Natural killer cell (primary cell): ENCODE measurements at regions not wholly inside any gene's neighbourhood (a gene's known extent, or its start where the extent isn't known, plus 50 kb on each side); places are given as distances from the start of the nearest gene placed in this dataset.

Experiments used
- ATAC-seq, 3 donors: fragments of 150-1000 bp in 2 of 3; fragments of 200-7000 bp in 1 of 3; cut with Tn5 transposase; 1 replicate in 1 of 3; 2 replicates in 2 of 3; pipeline ENCODE4 v1.10.0; 2021; ENCODE audit warnings: mild to moderate bottlenecking in 2 of 3, moderate library complexity in 2 of 3
- DNase-seq, 2 donors: peaks; one replicate each; pipeline versions ENCODE4 v3.0.0 to v3.0.0-alpha.2; 2013 to 2021; ENCODE audit warnings: mixed read lengths in 1 of 2
- H3K27ac ChIP-seq: one replicate; pipeline ENCODE4 v1.5.1; 2013; ENCODE audit warnings: mild to moderate bottlenecking, low read length
- H3K27me3 ChIP-seq: one replicate; pipeline ENCODE4 v1.6.1; 2013; ENCODE audit warnings: low read length; ENCODE audit not compliant: control insufficient read depth, insufficient read depth
- H3K36me3 ChIP-seq: one replicate; pipeline ENCODE4 v1.6.1; 2013; ENCODE audit warnings: low read length; ENCODE audit not compliant: control insufficient read depth, insufficient read depth
- H3K4me1 ChIP-seq: one replicate; pipeline ENCODE4 v1.6.1; 2013; ENCODE audit warnings: low read length; ENCODE audit not compliant: control insufficient read depth, insufficient read depth
- H3K4me3 ChIP-seq: one replicate; pipeline ENCODE4 v1.5.1; 2013; ENCODE audit warnings: low read length
- H3K9me3 ChIP-seq: one replicate; pipeline ENCODE4 v1.6.1; 2013; ENCODE audit warnings: low read length; ENCODE audit not compliant: control insufficient read depth, insufficient read depth
- H3K27ac Mint-ChIP-seq, 2 donors: one replicate each; pipeline ENCODE4 v1.8.0; 2022; ENCODE audit warnings: mild to moderate bottlenecking in 2 of 2, mixed read lengths in 2 of 2, moderate library complexity in 1 of 2
- H3K27me3 Mint-ChIP-seq, 2 donors: one replicate each; pipeline ENCODE4 v1.8.0; 2022; ENCODE audit warnings: low read depth in 2 of 2, mixed read lengths in 2 of 2
- H3K36me3 Mint-ChIP-seq: one replicate; pipeline ENCODE4 v1.8.0; 2022; ENCODE audit warnings: mixed read lengths
- H3K4me1 Mint-ChIP-seq, 2 donors: one replicate each; pipeline ENCODE4 v1.8.0; 2022; ENCODE audit warnings: mixed read lengths in 2 of 2
- H3K4me3 Mint-ChIP-seq: one replicate; pipeline ENCODE4 v1.8.0; 2022; ENCODE audit warnings: mild to moderate bottlenecking, moderate library complexity, mixed read lengths
- H3K9me3 Mint-ChIP-seq, 2 donors: one replicate each; pipeline ENCODE4 v1.8.0; 2022; ENCODE audit warnings: mixed read lengths in 2 of 2
- CTCF ChIP-seq: fragments of 200-600 bp; IDR thresholded peaks from one replicate; pipeline ENCODE4 v1.8.0; 2022; ENCODE audit warnings: antibody characterized with exemption
- WGBS: methylation state at CpG from one replicate; pipeline ENCODE4 v1.1.7; 2013; ENCODE audit warnings: missing lambda C conversion rate; ENCODE audit not compliant: insufficient coverage; 5-methylcytosine and 5-hydroxymethylcytosine counted together
- intact Hi-C: fragments of 100-400 bp; cut with micrococcal nuclease; formaldehyde crosslinking; loops from one replicate; pipeline ENCODE4 v1.14.2; 2022

- H3K27ac ChIP-seq: no peak overlapping the region
- H3K9me3 ChIP-seq: no peaks in the 10 kb centered on the region
- no peaks in the 10 kb centered on the region for H3K4me1 Mint-ChIP-seq
- H3K36me3 ChIP-seq: no peaks in the 10 kb centered on the region
- H3K4me1 ChIP-seq: no peaks in the 10 kb centered on the region
- no peak for ATAC-seq
- TF ChIP-seq CTCF: no peak
- no peak overlapping the region for H3K27ac Mint-ChIP-seq
- intact Hi-C loops: no loop called here
- peaks cover 3 to 11% of the 10 kb centered on the region in 2 donors for H3K9me3 Mint-ChIP-seq
- no peak for DNase-seq
- H3K4me3 ChIP-seq: no peak overlapping the region
- no peak overlapping the region for H3K4me3 Mint-ChIP-seq
- no peaks in the 10 kb centered on the region for H3K36me3 Mint-ChIP-seq
- H3K27me3 Mint-ChIP-seq: no peaks in the 10 kb centered on the region
- H3K27me3 ChIP-seq: no peaks in the 10 kb centered on the region
- 79% methylated on average over 2 of the region's 4 CpGs for WGBS
These were observed 1136.9 kb upstream of the PRKX start for GRCh38 chrX:4850312-4850711.

DNA sequence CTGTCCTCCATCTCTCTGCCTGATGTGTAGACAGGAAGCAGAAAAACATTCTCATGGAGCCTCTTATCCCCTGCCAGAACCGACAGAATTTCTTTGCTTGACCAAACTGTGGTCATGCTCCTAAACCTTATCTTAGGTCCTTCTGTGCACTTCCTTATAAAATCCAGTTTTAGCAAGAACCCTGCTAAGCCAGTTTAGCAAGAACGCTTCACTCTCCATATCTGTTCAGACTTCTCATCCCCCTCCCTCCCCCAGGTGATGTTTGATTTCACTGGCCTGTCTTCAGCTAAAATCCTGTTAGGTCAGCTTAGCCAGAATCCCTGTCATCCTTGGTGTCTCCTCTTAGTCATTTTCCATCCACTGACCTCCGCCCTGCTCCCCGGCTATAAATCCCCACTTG, 1130.9 kb upstream of the PRKX start:
- Histone ChIP-seq H3K27ac (no peak overlapping the region), H3K36me3 (no peaks in the 10 kb centered on the region), H3K9me3 (no peaks in the 10 kb centered on the region), H3K4me3 (no peak overlapping the region), H3K27me3 (no peaks in the 10 kb centered on the region), H3K4me1 (no peaks in the 10 kb centered on the region)
- H3K4me1 Mint-ChIP-seq: no peaks in the 10 kb centered on the region
- H3K36me3 Mint-ChIP-seq: peaks cover 5% of the 10 kb centered on the region
- H3K4me3 Mint-ChIP-seq: no peak overlapping the region
- no peak for DNase-seq
- ATAC-seq: no peak
- peaks cover 7 to 14% of the 10 kb centered on the region in 2 donors for H3K9me3 Mint-ChIP-seq
- intact Hi-C loops: no loop called here
- no peak for TF ChIP-seq CTCF
- H3K27ac Mint-ChIP-seq: no peak overlapping the region
- WGBS: 82% methylated on average over 4 of the region's 4 CpGs
- no peaks in the 10 kb centered on the region for H3K27me3 Mint-ChIP-seq

- no peak for TF ChIP-seq CTCF
- ATAC-seq: no peak
- Histone ChIP-seq H3K27me3 (no peaks in the 10 kb centered on the region), H3K9me3 (no peaks in the 10 kb centered on the region), H3K4me1 (no peaks in the 10 kb centered on the region), H3K4me3 (no peak overlapping the region), H3K27ac (no peak overlapping the region), H3K36me3 (no peaks in the 10 kb centered on the region)
- intact Hi-C loops: no loop called here
- no peak for DNase-seq
- no peaks in the 10 kb centered on the region for H3K4me1 Mint-ChIP-seq
- no CpG with 5 or more reads among the region's 2 CpGs for WGBS
- no peaks in the 10 kb centered on the region for H3K27me3 Mint-ChIP-seq
- no peak overlapping the region for H3K27ac Mint-ChIP-seq
- H3K9me3 Mint-ChIP-seq: peaks cover 4 to 11% of the 10 kb centered on the region in 2 donors
- H3K4me3 Mint-ChIP-seq: no peak overlapping the region
- H3K36me3 Mint-ChIP-seq: peaks cover 5% of the 10 kb centered on the region
These were observed 1127.8 kb upstream of the PRKX start for GRCh38 chrX:4841216-4841745.

GRCh38 chrX:4831574-4831973, 1118.1 kb upstream of the PRKX start:
- Mint-ChIP-seq H3K4me3 (no peak overlapping the region), H3K4me1 (no peaks in the 10 kb centered on the region), H3K36me3 (no peaks in the 10 kb centered on the region), H3K9me3 (peaks cover 7 to 9% of the 10 kb centered on the region in 2 donors), H3K27me3 (no peaks in the 10 kb centered on the region), H3K27ac (no peak overlapping the region)
- WGBS: no CpG with 5 or more reads among the region's 1 CpG
- no peaks in the 10 kb centered on the region for H3K36me3 ChIP-seq
- H3K27ac ChIP-seq: no peak overlapping the region
- no peak for ATAC-seq
- intact Hi-C loops: no loop called here
- no peak overlapping the region for H3K4me3 ChIP-seq
- no peaks in the 10 kb centered on the region for H3K9me3 ChIP-seq
- DNase-seq: no peak
- no peaks in the 10 kb centered on the region for H3K4me1 ChIP-seq
- TF ChIP-seq CTCF: no peak
- no peaks in the 10 kb centered on the region for H3K27me3 ChIP-seq
